ENCODE measurements at regions not wholly inside any gene's neighbourhood (a gene's known extent, or its start where the extent isn't known, plus 50 kb on each side); places are given as distances from the start of the nearest gene placed in this dataset.

DNA sequence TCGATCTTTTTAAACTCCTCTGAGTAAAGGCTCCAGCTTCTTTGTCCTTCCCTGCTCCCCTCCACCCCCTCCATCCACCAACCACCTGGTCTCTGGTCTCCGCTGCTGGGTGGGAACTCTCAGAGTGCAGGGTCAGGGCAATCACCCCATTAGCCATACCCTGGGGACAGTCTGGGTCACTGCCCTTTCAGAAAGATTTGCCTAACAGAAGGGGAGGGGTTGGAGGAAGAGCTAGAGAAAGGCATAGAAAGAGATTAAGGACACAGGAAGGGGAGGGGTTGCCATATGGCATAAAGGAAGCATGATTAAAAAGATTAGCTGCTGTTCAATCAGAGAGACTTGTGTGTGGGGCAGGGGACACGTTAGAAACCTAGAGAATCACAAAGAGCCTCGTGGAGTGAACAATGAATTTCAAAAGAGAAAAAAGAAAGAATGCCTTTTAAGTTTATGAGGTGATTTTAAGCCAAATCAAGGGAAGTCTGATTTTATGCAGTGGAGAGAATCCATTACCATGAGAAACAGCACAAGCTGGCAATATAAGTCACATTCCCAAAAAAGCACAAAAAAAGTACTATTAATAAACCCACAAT, 115.5 kb upstream of the ACSL4 start:
- DNase-seq = no peak
- WGBS, 2 donors = 41 to 43% methylated on average over 4 of the region's 4 CpGs
- H3K4me1 ChIP-seq = peaks cover 0 to 20% (median 0%) of the 10 kb centered on the region in 9 donors
- peaks cover 0 to 5% (median 0%) of the 10 kb centered on the region in 11 donors for H3K9me3 ChIP-seq
- TF ChIP-seq, protein P1, sequence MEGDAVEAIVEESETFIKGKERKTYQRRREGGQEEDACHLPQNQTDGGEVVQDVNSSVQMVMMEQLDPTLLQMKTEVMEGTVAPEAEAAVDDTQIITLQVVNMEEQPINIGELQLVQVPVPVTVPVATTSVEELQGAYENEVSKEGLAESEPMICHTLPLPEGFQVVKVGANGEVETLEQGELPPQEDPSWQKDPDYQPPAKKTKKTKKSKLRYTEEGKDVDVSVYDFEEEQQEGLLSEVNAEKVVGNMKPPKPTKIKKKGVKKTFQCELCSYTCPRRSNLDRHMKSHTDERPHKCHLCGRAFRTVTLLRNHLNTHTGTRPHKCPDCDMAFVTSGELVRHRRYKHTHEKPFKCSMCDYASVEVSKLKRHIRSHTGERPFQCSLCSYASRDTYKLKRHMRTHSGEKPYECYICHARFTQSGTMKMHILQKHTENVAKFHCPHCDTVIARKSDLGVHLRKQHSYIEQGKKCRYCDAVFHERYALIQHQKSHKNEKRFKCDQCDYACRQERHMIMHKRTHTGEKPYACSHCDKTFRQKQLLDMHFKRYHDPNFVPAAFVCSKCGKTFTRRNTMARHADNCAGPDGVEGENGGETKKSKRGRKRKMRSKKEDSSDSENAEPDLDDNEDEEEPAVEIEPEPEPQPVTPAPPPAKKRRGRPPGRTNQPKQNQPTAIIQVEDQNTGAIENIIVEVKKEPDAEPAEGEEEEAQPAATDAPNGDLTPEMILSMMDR (IDR thresholded peaks at IDR 0.05) = no peak
- H3K4me3 ChIP-seq = no peak overlapping the region
- no peaks in the 10 kb centered on the region for H3K36me3 ChIP-seq
- peak overlapping the region in 1 of 10 donors; percentile 32 for H3K27ac ChIP-seq
- ATAC-seq = peak in 1 of 8 donors; percentile 24
- peaks cover 0 to 23% (median 0%) of the 10 kb centered on the region in 7 donors for H3K27me3 ChIP-seq
- intact Hi-C loops (cut with DNase I) = loop anchor here in 1 of 10 donors (5.0 kb wide), 1 partner anchor 544 kb away; no protein-coding TSS in a partner anchor

DNA sequence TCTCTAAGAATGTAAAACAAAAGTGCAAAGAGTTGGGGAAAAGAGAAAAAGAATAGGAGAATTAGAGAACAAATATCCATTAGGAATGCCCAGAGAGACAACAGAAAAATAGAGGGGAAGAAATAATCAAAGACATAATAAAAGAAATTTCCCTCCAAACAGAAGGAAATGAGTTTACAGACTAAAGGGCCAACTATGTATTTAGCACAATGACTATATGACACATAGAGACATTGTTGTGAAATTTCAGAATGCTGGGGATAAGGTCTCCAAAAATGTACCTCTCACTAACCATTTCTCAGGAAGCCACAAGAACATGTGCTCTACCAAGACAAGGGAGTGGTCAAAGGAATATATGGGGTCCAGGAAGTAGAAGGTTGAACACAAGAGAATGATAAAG, 121.0 kb upstream of the ACSL4 start:
- Histone ChIP-seq H3K9me3 (peaks cover 0 to 18% (median 0%) of the 10 kb centered on the region in 11 donors), H3K4me3 (no peak overlapping the region), H3K4me1 (peaks cover 0 to 24% (median 5%) of the 10 kb centered on the region in 9 donors), H3K27ac (no peak overlapping the region), H3K36me3 (no peaks in the 10 kb centered on the region), H3K27me3 (peaks cover 0 to 13% (median 0%) of the 10 kb centered on the region in 7 donors)
- no peak for DNase-seq
- no peak for ATAC-seq
- intact Hi-C loops (cut with DNase I) = loop anchor here in 2 of 10 donors (10.0 kb wide), 2 partner anchors 139 to 369 kb away; partner anchors contain the start of gene GUCY2F (in 1 of the 2)
- TF ChIP-seq, protein P1 (IDR thresholded peaks at IDR 0.05) = no peak

DNA sequence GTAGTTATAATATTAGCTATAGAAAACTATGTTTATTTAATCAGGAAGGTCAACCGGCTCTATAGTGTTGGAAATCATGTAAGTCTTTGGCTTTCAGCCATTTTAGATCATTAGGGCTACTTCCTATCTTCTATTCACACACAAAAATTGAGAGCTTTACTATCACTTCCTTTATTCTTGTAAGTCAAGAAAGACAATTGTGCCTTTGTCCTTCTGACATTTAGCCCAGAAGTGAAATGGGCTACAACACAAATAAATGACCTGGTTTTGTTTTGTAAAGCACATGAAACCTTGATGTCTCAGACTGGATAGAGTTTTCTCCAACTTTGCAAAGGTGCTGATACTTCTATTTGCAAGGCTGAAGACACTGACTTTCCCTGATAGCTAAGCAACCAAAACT, 122.4 kb upstream of the ACSL4 start:
- peak overlapping the region in 1 of 10 donors; percentile 46 for H3K27ac ChIP-seq
- H3K4me3 ChIP-seq = no peak overlapping the region
- peaks cover 0 to 24% (median 5%) of the 10 kb centered on the region in 9 donors for H3K4me1 ChIP-seq
- 28 to 42% methylated on average over 1 of the region's 1 CpG for WGBS, 2 donors
- no peaks in the 10 kb centered on the region for H3K36me3 ChIP-seq
- intact Hi-C loops (cut with DNase I) = loop anchor here in 7 of 10 donors (5.0 to 10.0 kb wide), 6 partner anchors 123 to 371 kb away; partner anchors contain the start of genes ACSL4 (in 1 of the 7), GUCY2F (in 1 of the 7) and NXT2 (in 1 of the 7)
- H3K27me3 ChIP-seq = peaks cover 0 to 20% (median 0%) of the 10 kb centered on the region in 7 donors
- DNase-seq = no peak
- TF ChIP-seq, protein P1 (IDR thresholded peaks at IDR 0.05) = no peak
- H3K9me3 ChIP-seq = peaks cover 0 to 18% (median 0%) of the 10 kb centered on the region in 11 donors
- no peak for ATAC-seq

DNA sequence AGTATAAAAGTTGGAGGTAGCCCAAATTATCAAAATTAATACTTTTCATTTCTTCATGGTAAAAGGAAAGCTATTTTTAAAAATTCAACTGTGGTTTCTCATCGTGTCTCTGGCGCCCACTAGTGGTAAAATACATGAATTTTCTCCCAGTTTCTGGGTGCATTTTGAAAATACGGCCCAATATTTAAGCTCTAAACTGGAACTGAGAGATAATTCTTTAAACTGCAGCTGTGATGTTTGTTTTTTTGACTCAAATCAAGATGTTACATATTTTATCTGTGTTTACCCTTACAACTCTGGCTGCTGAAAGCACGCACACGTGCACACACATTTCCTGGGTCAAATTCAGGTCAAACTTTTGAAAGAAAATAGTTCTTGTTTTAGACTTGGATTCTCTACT, 123.9 kb upstream of the ACSL4 start:
- TF ChIP-seq, protein P1 (IDR thresholded peaks at IDR 0.05) = peak; percentile 47 to 82 (median 72)
- H3K36me3 ChIP-seq = no peaks in the 10 kb centered on the region
- peak overlapping the region in 1 of 10 donors; percentile 13 for H3K4me3 ChIP-seq
- DNase-seq = no peak
- peaks cover 0 to 24% (median 5%) of the 10 kb centered on the region in 9 donors for H3K4me1 ChIP-seq
- peak overlapping the region in 7 of 10 donors; percentile 25 to 65 (median 60) for H3K27ac ChIP-seq
- no peak for ATAC-seq
- 11 to 13% methylated on average over 5 of the region's 5 CpGs for WGBS, 2 donors
- peaks cover 0 to 18% (median 0%) of the 10 kb centered on the region in 11 donors for H3K9me3 ChIP-seq
- peaks cover 0 to 20% (median 0%) of the 10 kb centered on the region in 7 donors for H3K27me3 ChIP-seq
- intact Hi-C loops (cut with DNase I) = loop anchor here in 8 of 10 donors (2.0 to 10.0 kb wide), 7 partner anchors 125 to 372 kb away; partner anchors contain the start of genes ACSL4 (in 1 of the 8), GUCY2F (in 1 of the 8) and NXT2 (in 1 of the 8)
